Endothelial cell of umbilical vein (primary cell): ENCODE measurements at regions not wholly inside any gene's neighbourhood (a gene's known extent, or its start where the extent isn't known, plus 50 kb on each side); places are given as distances from the start of the nearest gene placed in this dataset.

ENCODE experiments used
- EZH2 ChIP-seq: IDR thresholded peaks from 2 replicates; pipeline ENCODE4 v1.6.1; 2012; ENCODE audit warnings: borderline replicate concordance, low read depth, mild to moderate bottlenecking, moderate library complexity, low read length, inconsistent platforms; ENCODE audit not compliant: severe bottlenecking
- GATA2 ChIP-seq: IDR thresholded peaks from 2 replicates; pipeline ENCODE4 v1.7.0; 2011; ENCODE audit warnings: low read depth, mild to moderate bottlenecking, moderate library complexity, mixed read lengths, low read length; ENCODE audit not compliant: insufficient read length, insufficient read depth
- MYC ChIP-seq: IDR thresholded peaks from one replicate; pipeline ENCODE4 v1.6.1; 2011; ENCODE audit warnings: mild to moderate bottlenecking, low read depth, low read length
- POLR2A ChIP-seq: IDR thresholded peaks from 2 replicates; pipeline ENCODE4 v1.6.1; 2012; ENCODE audit warnings: low read depth, mild to moderate bottlenecking, control low read depth, low read length
- POLR2AphosphoS5 ChIP-seq: IDR thresholded peaks from 2 replicates; pipeline ENCODE4 v1.6.1; 2012; ENCODE audit warnings: low read depth, mild to moderate bottlenecking, control low read depth, low read length, moderate library complexity; ENCODE audit not compliant: insufficient read depth
- TF ChIP-seq, protein P1 (sequence below): IDR thresholded peaks from 2 replicates; pipeline ENCODE4 v1.6.1; 2011; ENCODE audit not compliant: insufficient read depth, insufficient read length
- TF ChIP-seq, protein P2 (sequence below), 2 donors: IDR thresholded peaks; 1 replicate in 1 of 2; 2 replicates in 1 of 2; pipeline ENCODE4 v1.5.1; 2011; ENCODE audit warnings: low read length in 2 of 2, mild to moderate bottlenecking in 2 of 2, moderate library complexity in 2 of 2, control low read depth in 1 of 2, inconsistent platforms in 1 of 2, low read depth in 1 of 2; ENCODE audit not compliant: insufficient read depth in 1 of 2; ENCODE audit errors: extremely low read depth in 1 of 2

GRCh38 chr7:51617686-51618085, 301.1 kb upstream of the COBL start:
- TF ChIP-seq, protein P1, sequence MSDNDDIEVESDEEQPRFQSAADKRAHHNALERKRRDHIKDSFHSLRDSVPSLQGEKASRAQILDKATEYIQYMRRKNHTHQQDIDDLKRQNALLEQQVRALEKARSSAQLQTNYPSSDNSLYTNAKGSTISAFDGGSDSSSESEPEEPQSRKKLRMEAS: no peak
- TF ChIP-seq, protein P2, sequence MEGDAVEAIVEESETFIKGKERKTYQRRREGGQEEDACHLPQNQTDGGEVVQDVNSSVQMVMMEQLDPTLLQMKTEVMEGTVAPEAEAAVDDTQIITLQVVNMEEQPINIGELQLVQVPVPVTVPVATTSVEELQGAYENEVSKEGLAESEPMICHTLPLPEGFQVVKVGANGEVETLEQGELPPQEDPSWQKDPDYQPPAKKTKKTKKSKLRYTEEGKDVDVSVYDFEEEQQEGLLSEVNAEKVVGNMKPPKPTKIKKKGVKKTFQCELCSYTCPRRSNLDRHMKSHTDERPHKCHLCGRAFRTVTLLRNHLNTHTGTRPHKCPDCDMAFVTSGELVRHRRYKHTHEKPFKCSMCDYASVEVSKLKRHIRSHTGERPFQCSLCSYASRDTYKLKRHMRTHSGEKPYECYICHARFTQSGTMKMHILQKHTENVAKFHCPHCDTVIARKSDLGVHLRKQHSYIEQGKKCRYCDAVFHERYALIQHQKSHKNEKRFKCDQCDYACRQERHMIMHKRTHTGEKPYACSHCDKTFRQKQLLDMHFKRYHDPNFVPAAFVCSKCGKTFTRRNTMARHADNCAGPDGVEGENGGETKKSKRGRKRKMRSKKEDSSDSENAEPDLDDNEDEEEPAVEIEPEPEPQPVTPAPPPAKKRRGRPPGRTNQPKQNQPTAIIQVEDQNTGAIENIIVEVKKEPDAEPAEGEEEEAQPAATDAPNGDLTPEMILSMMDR (IDR thresholded peaks at IDR 0.05; ENCODE audit: extremely low read depth in 1 of 2, insufficient read depth in 1 of 2, low read depth in 1 of 2, low read length in 2 of 2): no peak
- TF ChIP-seq POLR2A: no peak
- TF ChIP-seq MYC: no peak
- no peak for TF ChIP-seq POLR2AphosphoS5
- TF ChIP-seq GATA2: no peak
- no peak for TF ChIP-seq EZH2
